Testis (tissue), 2 donors: ENCODE measurements at regions not wholly inside any gene's neighbourhood (a gene's known extent, or its start where the extent isn't known, plus 50 kb on each side); places are given as distances from the start of the nearest gene placed in this dataset.

Experiments
- DNase-seq: peaks from one replicate; pipeline ENCODE4 v3.0.0-alpha.2; 2019
- H3K27ac ChIP-seq, 2 donors: fragments of 200-600 bp; sonication (generic); one replicate each; pipeline ENCODE4 v1.5.1; 2019
- H3K27me3 ChIP-seq: fragments of 200-600 bp; sonication (generic); one replicate; pipeline ENCODE4 v1.5.1; 2019
- H3K36me3 ChIP-seq: fragments of 200-600 bp; sonication (generic); one replicate; pipeline ENCODE4 v1.5.1; 2017; ENCODE audit warnings: low read depth; ENCODE audit errors: missing control alignments
- H3K4me1 ChIP-seq: fragments of 200-600 bp; sonication (generic); one replicate; pipeline ENCODE4 v1.5.1; 2019
- H3K4me3 ChIP-seq, 2 donors: fragments of 200-600 bp; sonication (generic); one replicate each; pipeline ENCODE4 v1.5.1; 2017 to 2019
- H3K9me3 ChIP-seq: fragments of 200-600 bp; sonication (generic); one replicate; pipeline ENCODE4 v1.5.1; 2017
- CTCF ChIP-seq, 3 experiments: fragments of 450-650 bp in 2 of 3; fragments of 200-600 bp in 1 of 3; sonication (generic) in 1 of 3; IDR thresholded peaks; one replicate each; pipeline ENCODE4 v1.5.1; 2016 to 2019; ENCODE audit warnings: antibody characterized with exemption in 3 of 3, mild to moderate bottlenecking in 2 of 3, moderate library complexity in 1 of 3
- POLR2A ChIP-seq: fragments of 450-650 bp; IDR thresholded peaks from one replicate; pipeline ENCODE4 v1.6.1; 2017; ENCODE audit warnings: antibody characterized with exemption, mild to moderate bottlenecking, moderate library complexity
- WGBS, 2 donors: methylation state at CpG; one replicate each; pipeline ENCODE4 v1.1.5; 2018; 5-methylcytosine and 5-hydroxymethylcytosine counted together
- intact Hi-C: fragments of 100-400 bp; cut with DNase I; formaldehyde crosslinking; loops from one replicate; pipeline ENCODE4 v1.15.1; 2023; ENCODE audit warnings: low total_unique reads

GRCh38 chr20:47857569-47858464, 72.5 kb upstream of the SULF2 start:
- Histone ChIP-seq H3K36me3 (no peaks in the 10 kb centered on the region), H3K4me1 (no peaks in the 10 kb centered on the region), H3K4me3 (no peak overlapping the region), H3K27me3 (no peaks in the 10 kb centered on the region), H3K9me3 (no peaks in the 10 kb centered on the region), H3K27ac (no peak overlapping the region)
- intact Hi-C loops, result no loop called here
- DNase-seq, result no peak
- 64 to 73% methylated on average over 17 of the region's 17 CpGs for WGBS, 2 donors
- TF ChIP-seq POLR2A, result no peak
- no peak for TF ChIP-seq CTCF (IDR thresholded peaks at IDR 0.05)

- intact Hi-C loops, result no loop called here
- no peak for DNase-seq
Measured at GRCh38 chr20:47857187-47857568, 71.9 kb upstream of the SULF2 start.

DNA sequence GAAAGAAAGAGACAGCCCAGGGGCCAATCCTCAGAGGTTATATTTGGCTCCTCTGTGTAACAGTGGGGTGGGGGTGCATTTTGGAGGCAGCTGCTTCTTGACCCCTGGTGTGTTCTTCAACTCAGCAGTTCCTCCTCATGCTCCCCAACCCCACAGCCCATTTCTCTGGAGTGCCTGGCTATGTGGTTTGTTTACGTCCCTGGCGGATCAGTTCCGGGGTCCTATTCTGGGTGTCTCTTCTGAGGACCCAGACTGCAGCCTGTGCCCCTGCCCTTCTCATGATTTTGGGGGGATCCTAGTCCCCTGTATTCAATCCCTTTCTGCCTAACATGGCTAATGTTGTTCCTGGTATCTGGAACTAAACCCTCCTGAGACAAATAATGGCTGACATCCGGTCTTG, 70.5 kb upstream of the SULF2 start:
- no peak for DNase-seq
- H3K4me1 ChIP-seq, result no peaks in the 10 kb centered on the region
- no peaks in the 10 kb centered on the region for H3K27me3 ChIP-seq
- intact Hi-C loops, result no loop called here
- 94 to 99% methylated on average over 4 of the region's 4 CpGs for WGBS, 2 donors
- TF ChIP-seq POLR2A, result no peak
- no peak for TF ChIP-seq CTCF (IDR thresholded peaks at IDR 0.05)
- no peak overlapping the region for H3K4me3 ChIP-seq
- H3K36me3 ChIP-seq, result no peaks in the 10 kb centered on the region
- H3K27ac ChIP-seq, result no peak overlapping the region
- no peaks in the 10 kb centered on the region for H3K9me3 ChIP-seq

More at GRCh38 chr20:47857187-47857568, 71.9 kb upstream of the SULF2 start:
- no peaks in the 10 kb centered on the region for H3K36me3 ChIP-seq
- no peak for TF ChIP-seq CTCF (IDR thresholded peaks at IDR 0.05)
- TF ChIP-seq POLR2A, result no peak
- WGBS, 2 donors, result 77 to 88% methylated on average over 8 of the region's 8 CpGs
- no peaks in the 10 kb centered on the region for H3K9me3 ChIP-seq
- H3K4me1 ChIP-seq, result no peaks in the 10 kb centered on the region
- no peaks in the 10 kb centered on the region for H3K27me3 ChIP-seq
- no peak overlapping the region for H3K4me3 ChIP-seq
- H3K27ac ChIP-seq, result no peak overlapping the region

GRCh38 chr20:47854687-47855212, 69.5 kb upstream of the SULF2 start:
- H3K27ac ChIP-seq, result no peak overlapping the region
- intact Hi-C loops, result no loop called here
- H3K4me3 ChIP-seq, result no peak overlapping the region
- H3K4me1 ChIP-seq, result no peaks in the 10 kb centered on the region
- H3K36me3 ChIP-seq, result no peaks in the 10 kb centered on the region
- 88 to 91% methylated on average over 7 to 10 of the region's 10 CpGs for WGBS, 2 donors
- no peaks in the 10 kb centered on the region for H3K9me3 ChIP-seq
- no peaks in the 10 kb centered on the region for H3K27me3 ChIP-seq
- TF ChIP-seq POLR2A, result no peak
- peak in 1 of 3 experiments; percentile 16 for TF ChIP-seq CTCF (IDR thresholded peaks at IDR 0.05)
- peak; percentile 67 for DNase-seq
